HG02798 (cell line): ENCODE measurements at regions not wholly inside any gene's neighbourhood (a gene's known extent, or its start where the extent isn't known, plus 50 kb on each side); places are given as distances from the start of the nearest gene placed in this dataset.

Experiments used
- ATAC-seq: cut with Tn5 transposase; IDR thresholded peaks from one replicate; pipeline ENCODE4 v1.9.1; 2021; ENCODE audit warnings: mild to moderate bottlenecking; ENCODE audit not compliant: unreplicated experiment, poor library complexity

- ATAC-seq: no peak
Measured at GRCh38 chr7:25846722-25847121, 305.3 kb upstream of the NFE2L3 start.

- no peak for ATAC-seq
Measured at GRCh38 chr7:25847336-25848070, 304.5 kb upstream of the NFE2L3 start.

DNA sequence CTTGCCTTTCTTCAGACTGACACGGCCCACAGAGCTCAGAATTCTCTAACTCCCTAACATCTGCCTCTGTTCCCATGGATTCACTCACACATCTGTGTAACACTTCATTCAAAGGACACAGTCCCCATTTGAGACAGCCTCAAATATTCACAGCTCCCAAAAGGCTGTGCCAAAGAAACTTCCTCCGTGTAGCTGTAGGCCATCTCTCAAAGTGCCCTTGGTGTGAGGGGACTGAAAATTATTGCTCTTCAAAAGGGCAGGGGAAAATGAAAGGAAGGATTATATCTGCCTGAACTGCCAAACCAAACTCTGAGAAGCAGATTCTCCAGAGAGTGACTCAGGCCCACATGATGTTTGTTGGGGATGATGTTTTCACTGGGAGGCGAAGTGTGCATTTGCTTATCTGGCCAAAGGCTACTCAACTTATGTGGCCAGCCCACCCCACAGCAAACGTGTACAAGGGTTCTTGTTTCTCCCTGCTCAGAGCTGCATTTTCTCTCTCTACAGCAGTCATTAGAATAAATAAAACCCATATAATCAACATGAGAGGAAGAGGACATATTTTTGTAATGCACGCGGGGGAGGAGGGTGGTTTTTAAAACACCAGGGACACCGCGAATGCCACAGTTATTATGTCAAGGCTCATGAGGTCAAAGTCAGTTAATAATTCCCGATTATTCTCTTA is 302.4 kb upstream of the NFE2L3 start:
- no peak for ATAC-seq

GRCh38 chr7:25850216-25850615 is 301.8 kb upstream of the NFE2L3 start:
- ATAC-seq: no peak

DNA sequence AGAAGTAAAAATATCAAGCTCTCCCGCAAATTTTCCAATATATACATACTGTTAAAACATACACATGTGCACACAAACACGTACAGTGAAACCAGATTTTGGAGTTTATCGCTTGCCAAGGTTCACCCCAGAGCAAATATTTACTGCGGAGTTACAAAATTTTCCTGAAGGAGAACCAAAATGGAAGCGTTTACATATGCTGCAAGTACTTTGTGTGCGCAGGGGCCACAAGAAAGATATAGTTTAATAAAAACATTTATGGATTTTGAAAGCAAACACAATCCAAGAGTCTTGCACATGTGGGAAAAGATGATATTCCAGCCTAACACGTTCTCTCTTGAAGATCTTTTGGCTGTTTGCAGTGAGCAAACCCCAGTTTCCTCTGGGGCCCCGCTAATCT is 301.3 kb upstream of the NFE2L3 start:
- ATAC-seq: no peak

DNA sequence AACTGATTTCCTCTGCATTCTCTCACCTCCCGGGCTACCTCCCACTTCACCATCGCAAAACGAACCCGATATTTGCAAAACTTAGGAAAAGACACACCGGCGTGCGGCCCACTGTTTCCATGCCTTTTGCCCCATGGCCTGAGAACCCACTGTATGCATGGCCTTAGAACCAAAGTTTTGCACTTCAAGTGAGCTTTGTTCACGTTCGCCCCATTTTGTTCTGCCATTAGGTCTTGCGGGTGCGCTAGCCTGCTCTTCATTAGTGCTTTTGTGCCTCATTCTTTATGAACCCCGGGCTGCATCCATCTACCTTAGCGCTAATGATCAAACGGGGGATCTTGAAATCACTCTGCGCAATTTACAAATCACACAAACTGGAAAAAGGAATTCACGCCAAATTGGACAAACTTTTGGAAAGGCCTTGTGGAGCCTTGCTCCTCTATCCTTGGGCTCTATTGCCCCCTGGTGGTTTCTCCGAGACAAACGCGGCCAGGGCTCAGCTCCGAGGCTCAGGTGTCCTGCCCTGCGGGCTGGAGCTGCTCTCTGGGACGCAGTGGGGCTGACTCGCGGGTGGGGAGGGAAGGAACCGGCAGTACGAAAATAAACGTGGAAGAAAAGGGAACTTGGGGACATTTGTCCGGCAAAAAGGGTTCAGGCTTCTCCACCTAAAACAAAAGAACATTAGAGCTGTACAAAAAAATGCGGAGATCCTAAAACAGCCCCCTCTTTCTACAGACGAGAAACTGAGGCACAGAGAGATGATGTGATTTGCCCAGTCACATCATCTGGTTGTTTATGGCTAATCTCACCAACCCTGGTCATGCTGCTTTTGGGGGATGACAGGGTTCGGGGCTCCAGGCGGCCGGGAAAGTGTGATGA is 300.4 kb upstream of the NFE2L3 start:
- ATAC-seq: peak; percentile 78

GRCh38 chr7:25852211-25852938 is 299.6 kb upstream of the NFE2L3 start:
- ATAC-seq: no peak

GRCh38 chr7:25852939-25853271 is 299.1 kb upstream of the NFE2L3 start:
- ATAC-seq: no peak

GRCh38 chr7:25853314-25853713 is 298.7 kb upstream of the NFE2L3 start:
- ATAC-seq: no peak

- no peak for ATAC-seq
Measured at GRCh38 chr7:25854059-25854458, 297.9 kb upstream of the NFE2L3 start.

DNA sequence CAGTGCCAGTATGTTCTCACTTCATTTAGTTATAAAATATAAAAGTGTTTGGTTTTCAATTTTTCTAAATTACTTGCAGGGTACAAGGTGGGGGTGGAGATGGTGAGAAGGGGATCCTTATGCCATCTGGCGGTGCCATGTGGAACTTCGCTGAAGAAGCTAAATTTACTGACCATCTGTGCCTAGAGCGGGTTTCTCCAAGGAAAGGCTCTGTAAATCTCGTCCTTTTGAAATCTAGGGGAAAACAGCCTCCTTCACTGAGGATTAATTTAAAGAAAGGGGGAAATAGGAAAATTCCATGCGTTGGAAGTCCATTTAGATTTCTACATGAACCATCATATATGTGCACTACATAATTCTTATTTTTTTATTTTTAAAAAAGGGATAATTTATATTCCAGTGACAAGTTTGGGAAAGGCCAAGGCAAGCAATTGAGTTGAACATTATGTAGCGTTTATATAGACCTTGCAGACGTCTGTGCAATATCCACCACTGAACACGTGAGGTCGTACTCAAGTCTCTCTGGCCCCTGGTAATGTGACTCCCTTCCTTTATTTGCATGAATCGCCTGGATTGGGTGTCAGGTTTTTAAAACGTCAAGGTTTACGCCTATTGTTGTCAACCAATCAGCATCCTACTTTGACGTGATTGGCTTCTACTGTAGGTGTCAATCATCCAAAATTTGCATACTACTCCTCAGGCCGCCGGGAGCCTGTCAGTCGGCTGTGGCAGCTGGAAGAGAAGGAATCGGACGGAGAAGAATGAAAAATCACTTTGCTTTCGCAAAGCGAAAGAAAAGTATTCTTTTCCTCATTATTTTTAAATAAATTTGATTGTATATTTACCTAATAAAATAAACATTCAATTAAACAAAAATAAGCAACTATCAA is 297.1 kb upstream of the NFE2L3 start:
- ATAC-seq: no peak

- no peak for ATAC-seq
Measured at GRCh38 chr7:25855854-25856782, 295.9 kb upstream of the NFE2L3 start.

GRCh38 chr7:25857376-25858067 is 294.5 kb upstream of the NFE2L3 start:
- no peak for ATAC-seq

DNA sequence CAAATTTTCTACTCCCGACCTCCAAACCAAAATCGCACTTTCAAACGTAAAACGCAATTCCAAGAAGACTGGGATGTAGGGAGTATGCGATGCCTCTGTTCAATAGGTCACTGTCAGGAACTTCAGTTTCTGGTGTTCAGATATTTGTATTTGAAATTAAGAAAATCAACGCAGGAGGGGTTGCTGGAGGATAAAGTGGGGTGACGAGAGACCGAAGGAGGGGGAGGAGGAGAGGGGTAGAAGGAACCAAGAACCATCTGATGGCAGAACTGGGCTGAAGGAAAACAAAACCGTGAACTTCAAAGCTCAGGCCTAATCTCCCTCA is 293.8 kb upstream of the NFE2L3 start:
- no peak for ATAC-seq

- ATAC-seq: no peak
Measured at GRCh38 chr7:25858525-25859411, 293.2 kb upstream of the NFE2L3 start.

DNA sequence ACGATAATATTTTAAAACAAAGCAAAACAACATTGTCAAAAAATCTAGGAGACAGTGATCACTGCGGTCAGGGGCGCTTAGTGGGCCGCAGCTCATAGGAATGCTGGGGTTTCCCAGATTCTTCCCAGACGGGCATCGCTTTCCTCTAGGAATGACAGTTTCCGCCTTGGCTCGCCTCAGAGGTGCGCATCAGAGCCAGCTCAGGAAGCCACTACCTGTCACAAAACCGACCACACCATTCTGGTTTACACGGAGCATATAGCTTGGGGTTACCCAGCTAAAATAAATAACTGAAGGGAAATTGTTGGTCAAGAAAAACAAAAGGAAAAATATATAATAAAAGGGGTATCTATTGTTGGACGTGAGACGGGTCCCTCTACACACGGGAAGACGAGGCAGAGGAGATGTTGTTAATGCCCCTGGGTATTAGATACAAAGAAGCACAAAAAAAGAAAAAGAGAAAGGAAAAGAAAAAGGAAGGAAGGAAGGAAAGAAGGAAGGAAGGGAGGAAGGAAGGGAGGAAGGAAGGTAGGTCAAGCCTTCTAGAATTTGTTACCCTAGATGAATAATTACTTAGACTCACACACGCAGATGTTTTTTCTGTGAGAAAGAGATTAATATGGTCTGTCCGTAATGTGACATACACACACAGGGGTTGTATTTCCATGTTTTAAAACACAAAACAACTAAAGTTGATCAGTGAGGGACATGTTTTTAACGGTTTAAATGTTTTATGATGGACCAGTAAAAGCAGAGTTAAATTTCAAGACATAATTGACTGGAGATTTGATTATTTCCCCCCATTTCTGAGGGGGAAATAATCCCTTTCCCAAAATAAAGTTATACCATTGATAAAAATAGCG is 292.4 kb upstream of the NFE2L3 start:
- no peak for ATAC-seq
